Panc1 (cell line): ENCODE measurements at regions not wholly inside any gene's neighbourhood (a gene's known extent, or its start where the extent isn't known, plus 50 kb on each side); places are given as distances from the start of the nearest gene placed in this dataset.

ENCODE experiments used
- CTCF ChIP-seq: fragments of 450-650 bp; IDR thresholded peaks from 2 replicates; pipeline ENCODE4 v1.5.1; 2017; ENCODE audit warnings: mild to moderate bottlenecking
- POLR2AphosphoS5 ChIP-seq: IDR thresholded peaks from 2 replicates; pipeline ENCODE4 v1.6.1; 2012; ENCODE audit warnings: mild to moderate bottlenecking, low read depth, low read length, moderate library complexity
- TCF7L2 ChIP-seq: IDR thresholded peaks from 2 replicates; pipeline ENCODE4 v1.6.1; 2011; ENCODE audit warnings: mild to moderate bottlenecking, low read depth, low read length, inconsistent platforms

DNA sequence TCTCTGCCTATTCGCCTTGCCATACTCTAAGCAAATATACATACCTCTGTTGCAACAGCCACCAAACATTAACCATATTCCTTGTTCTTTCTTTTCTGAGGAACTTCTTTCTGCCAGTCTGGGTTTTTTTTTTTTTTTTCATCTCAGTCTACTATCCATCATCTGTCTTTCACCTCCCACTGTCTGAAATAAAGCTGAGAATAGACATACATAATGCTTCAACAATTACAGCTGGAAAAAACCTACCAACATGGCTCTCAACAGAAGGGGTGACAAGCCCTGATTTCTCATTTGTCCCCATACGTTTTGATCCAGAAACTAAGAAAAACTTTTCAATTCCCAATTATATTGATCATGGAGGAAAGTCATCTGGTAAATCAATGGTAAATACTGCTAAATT is 728.8 kb upstream of the POU3F3 start:
- no peak for TF ChIP-seq CTCF
- TF ChIP-seq TCF7L2: no peak
- TF ChIP-seq POLR2AphosphoS5: no peak
